HG02943 (cell line): ENCODE measurements at regions not wholly inside any gene's neighbourhood (a gene's known extent, or its start where the extent isn't known, plus 50 kb on each side); places are given as distances from the start of the nearest gene placed in this dataset.
"Not testable (repeated sequence)": the region's sequence is repeated elsewhere in the genome, so short reads cannot be mapped to it uniquely, and the experiment has no call there.

Source experiments
- ATAC-seq: cut with Tn5 transposase; IDR thresholded peaks from one replicate; pipeline ENCODE4 v1.9.1; 2021; ENCODE audit warnings: mild to moderate bottlenecking, low read depth, moderate library complexity; ENCODE audit not compliant: unreplicated experiment

GRCh38 chrX:109184506-109185139 lies 297.3 kb downstream of the GUCY2F start:
- no peak for ATAC-seq

GRCh38 chrX:109172091-109172602 lies 309.7 kb downstream of the GUCY2F start:
- no peak for ATAC-seq

- no peak for ATAC-seq
Measured at GRCh38 chrX:109155161-109155560, 326.7 kb downstream of the GUCY2F start.

- not testable (repeated sequence) for ATAC-seq
Measured at GRCh38 chrX:109144173-109144572, 337.7 kb downstream of the GUCY2F start.

GRCh38 chrX:109140463-109140862 lies 341.4 kb downstream of the GUCY2F start:
- ATAC-seq: no peak

- no peak for ATAC-seq
Measured at GRCh38 chrX:109134777-109135176, 347.1 kb downstream of the GUCY2F start.

GRCh38 chrX:109125304-109125703 lies 356.6 kb downstream of the GUCY2F start:
- ATAC-seq: no peak

- no peak for ATAC-seq
Measured at GRCh38 chrX:109089359-109089758, 353.0 kb upstream of the IRS4 start.

- ATAC-seq: no peak
Measured at GRCh38 chrX:109077788-109078187, 341.4 kb upstream of the IRS4 start.

GRCh38 chrX:109054181-109054581 lies 317.8 kb upstream of the IRS4 start:
- not testable (repeated sequence) for ATAC-seq

GRCh38 chrX:109049903-109050302 lies 313.5 kb upstream of the IRS4 start:
- no peak for ATAC-seq

GRCh38 chrX:109049416-109049815 lies 313.1 kb upstream of the IRS4 start:
- no peak for ATAC-seq

- no peak for ATAC-seq
Measured at GRCh38 chrX:109040057-109040456, 303.7 kb upstream of the IRS4 start.

- peak; percentile 83 for ATAC-seq
Measured at GRCh38 chrX:109036624-109037023, 300.3 kb upstream of the IRS4 start.

- no peak for ATAC-seq
Measured at GRCh38 chrX:108993909-108994308, 257.5 kb upstream of the IRS4 start.

GRCh38 chrX:108972899-108973298 lies 236.5 kb upstream of the IRS4 start:
- not testable (repeated sequence) for ATAC-seq

- no peak for ATAC-seq
Measured at GRCh38 chrX:108947205-108947604, 210.8 kb upstream of the IRS4 start.

GRCh38 chrX:108946531-108946930 lies 210.2 kb upstream of the IRS4 start:
- no peak for ATAC-seq

GRCh38 chrX:108945883-108946523 lies 209.6 kb upstream of the IRS4 start:
- ATAC-seq: no peak

- no peak for ATAC-seq
Measured at GRCh38 chrX:108914791-108915190, 178.4 kb upstream of the IRS4 start.

GRCh38 chrX:108903831-108904230 lies 167.5 kb upstream of the IRS4 start:
- ATAC-seq: not testable (repeated sequence)

GRCh38 chrX:108900333-108900732 lies 164.0 kb upstream of the IRS4 start:
- ATAC-seq: no peak
